ENCODE measurements at regions not wholly inside any gene's neighbourhood (a gene's known extent, or its start where the extent isn't known, plus 50 kb on each side); places are given as distances from the start of the nearest gene placed in this dataset.
"Not testable (repeated sequence)": the region's sequence is repeated elsewhere in the genome, so short reads cannot be mapped to it uniquely, and the experiment has no call there.

GRCh38 chr22:44642096-44642644, 59.8 kb upstream of the PRR5 start:
- no peak overlapping the region for H3K4me3 ChIP-seq (ENCODE audit: low read length in 2 of 2)
- H3K4me1 ChIP-seq (ENCODE audit: control insufficient read depth in 2 of 2, insufficient read depth in 2 of 2, low read length in 2 of 2), result peaks cover 0 to 5% of the 10 kb centered on the region in 2 donors
- H3K9me3 ChIP-seq (ENCODE audit: control insufficient read depth in 2 of 2, insufficient read depth in 1 of 2, low read length in 1 of 2), result no peaks in the 10 kb centered on the region
- no peak for DNase-seq (ENCODE audit: low read depth in 6 of 9, low spot score in 9 of 9)
- no peaks in the 10 kb centered on the region for H3K36me3 ChIP-seq (ENCODE audit: control insufficient read depth in 2 of 2, insufficient read depth in 2 of 2, low read length in 1 of 2)
- H3K27ac ChIP-seq (ENCODE audit: low read depth in 1 of 2, low read length in 1 of 2), result no peak overlapping the region
- no peaks in the 10 kb centered on the region for H3K27me3 ChIP-seq (ENCODE audit: control insufficient read depth in 2 of 2, insufficient read depth in 1 of 2, low read length in 1 of 2)
- 97% methylated on average over 10 of the region's 10 CpGs for WGBS

- Histone ChIP-seq H3K36me3 (ENCODE audit: control insufficient read depth in 2 of 2, insufficient read depth in 2 of 2, low read length in 1 of 2) (no peaks in the 10 kb centered on the region), H3K27me3 (ENCODE audit: control insufficient read depth in 2 of 2, insufficient read depth in 1 of 2, low read length in 1 of 2) (no peaks in the 10 kb centered on the region), H3K4me1 (ENCODE audit: control insufficient read depth in 2 of 2, insufficient read depth in 2 of 2, low read length in 2 of 2) (peaks cover 0 to 5% of the 10 kb centered on the region in 2 donors), H3K4me3 (ENCODE audit: low read length in 2 of 2) (no peak overlapping the region), H3K9me3 (ENCODE audit: control insufficient read depth in 2 of 2, insufficient read depth in 1 of 2, low read length in 1 of 2) (no peaks in the 10 kb centered on the region), H3K27ac (ENCODE audit: low read depth in 1 of 2, low read length in 1 of 2) (no peak overlapping the region)
- DNase-seq (ENCODE audit: low read depth in 6 of 9, low spot score in 9 of 9), result no peak
- WGBS, result 85% methylated on average over 12 of the region's 12 CpGs
Observed at GRCh38 chr22:44640618-44641155, 61.3 kb upstream of the PRR5 start.

GRCh38 chr22:44639891-44640617, 62.0 kb upstream of the PRR5 start:
- Histone ChIP-seq H3K9me3 (ENCODE audit: control insufficient read depth in 2 of 2, insufficient read depth in 1 of 2, low read length in 1 of 2) (no peaks in the 10 kb centered on the region), H3K4me1 (ENCODE audit: control insufficient read depth in 2 of 2, insufficient read depth in 2 of 2, low read length in 2 of 2) (peaks cover 0 to 5% of the 10 kb centered on the region in 2 donors), H3K27ac (ENCODE audit: low read depth in 1 of 2, low read length in 1 of 2) (no peak overlapping the region), H3K27me3 (ENCODE audit: control insufficient read depth in 2 of 2, insufficient read depth in 1 of 2, low read length in 1 of 2) (no peaks in the 10 kb centered on the region), H3K4me3 (ENCODE audit: low read length in 2 of 2) (no peak overlapping the region), H3K36me3 (ENCODE audit: control insufficient read depth in 2 of 2, insufficient read depth in 2 of 2, low read length in 1 of 2) (no peaks in the 10 kb centered on the region)
- no peak for DNase-seq (ENCODE audit: low read depth in 6 of 9, low spot score in 9 of 9)
- 21% methylated on average over 12 of the region's 12 CpGs for WGBS

GRCh38 chr22:44638971-44639760, 62.8 kb upstream of the PRR5 start:
- WGBS, result 82% methylated on average over 34 of the region's 34 CpGs

GRCh38 chr22:44636502-44637206, 65.3 kb upstream of the PRR5 start:
- not testable (repeated sequence) for DNase-seq (ENCODE audit: low read depth in 6 of 9, low spot score in 9 of 9); H3K9me3 ChIP-seq (ENCODE audit: control insufficient read depth in 2 of 2, insufficient read depth in 1 of 2, low read length in 1 of 2); H3K27ac ChIP-seq (ENCODE audit: low read depth in 1 of 2, low read length in 1 of 2); H3K4me3 ChIP-seq (ENCODE audit: low read length in 2 of 2); H3K27me3 ChIP-seq (ENCODE audit: control insufficient read depth in 2 of 2, insufficient read depth in 1 of 2, low read length in 1 of 2); H3K4me1 ChIP-seq (ENCODE audit: control insufficient read depth in 2 of 2, insufficient read depth in 2 of 2, low read length in 2 of 2); H3K36me3 ChIP-seq (ENCODE audit: control insufficient read depth in 2 of 2, insufficient read depth in 2 of 2, low read length in 1 of 2)
- WGBS, result 97% methylated on average over 3 of the region's 3 CpGs

More at GRCh38 chr22:44638971-44639760, 62.8 kb upstream of the PRR5 start:
- no peak overlapping the region for H3K4me3 ChIP-seq (ENCODE audit: low read length in 2 of 2)
- H3K27me3 ChIP-seq (ENCODE audit: control insufficient read depth in 2 of 2, insufficient read depth in 1 of 2, low read length in 1 of 2), result no peaks in the 10 kb centered on the region
- peaks cover 0 to 5% of the 10 kb centered on the region in 2 donors for H3K4me1 ChIP-seq (ENCODE audit: control insufficient read depth in 2 of 2, insufficient read depth in 2 of 2, low read length in 2 of 2)
- no peak for DNase-seq (ENCODE audit: low read depth in 6 of 9, low spot score in 9 of 9)
- peak overlapping the region in 1 of 2 donors; percentile 31 for H3K27ac ChIP-seq (ENCODE audit: low read depth in 1 of 2, low read length in 1 of 2)
- H3K36me3 ChIP-seq (ENCODE audit: control insufficient read depth in 2 of 2, insufficient read depth in 2 of 2, low read length in 1 of 2), result no peaks in the 10 kb centered on the region
- no peaks in the 10 kb centered on the region for H3K9me3 ChIP-seq (ENCODE audit: control insufficient read depth in 2 of 2, insufficient read depth in 1 of 2, low read length in 1 of 2)

- not testable (repeated sequence) for DNase-seq (ENCODE audit: low read depth in 6 of 9, low spot score in 9 of 9); H3K4me1 ChIP-seq (ENCODE audit: control insufficient read depth in 2 of 2, insufficient read depth in 2 of 2, low read length in 2 of 2); H3K27ac ChIP-seq (ENCODE audit: low read depth in 1 of 2, low read length in 1 of 2); H3K4me3 ChIP-seq (ENCODE audit: low read length in 2 of 2); H3K36me3 ChIP-seq (ENCODE audit: control insufficient read depth in 2 of 2, insufficient read depth in 2 of 2, low read length in 1 of 2); H3K9me3 ChIP-seq (ENCODE audit: control insufficient read depth in 2 of 2, insufficient read depth in 1 of 2, low read length in 1 of 2); H3K27me3 ChIP-seq (ENCODE audit: control insufficient read depth in 2 of 2, insufficient read depth in 1 of 2, low read length in 1 of 2)
- WGBS, result 98% methylated on average over 9 of the region's 9 CpGs
Observed at GRCh38 chr22:44635567-44635966, 66.4 kb upstream of the PRR5 start.

GRCh38 chr22:44634426-44635321, 67.3 kb upstream of the PRR5 start:
- Histone ChIP-seq H3K27ac (ENCODE audit: low read depth in 1 of 2, low read length in 1 of 2) (no peak overlapping the region), H3K4me1 (ENCODE audit: control insufficient read depth in 2 of 2, insufficient read depth in 2 of 2, low read length in 2 of 2) (peaks cover 0 to 6% of the 10 kb centered on the region in 2 donors), H3K36me3 (ENCODE audit: control insufficient read depth in 2 of 2, insufficient read depth in 2 of 2, low read length in 1 of 2) (no peaks in the 10 kb centered on the region), H3K4me3 (ENCODE audit: low read length in 2 of 2) (no peak overlapping the region), H3K9me3 (ENCODE audit: control insufficient read depth in 2 of 2, insufficient read depth in 1 of 2, low read length in 1 of 2) (no peaks in the 10 kb centered on the region), H3K27me3 (ENCODE audit: control insufficient read depth in 2 of 2, insufficient read depth in 1 of 2, low read length in 1 of 2) (no peaks in the 10 kb centered on the region)
- no peak for DNase-seq (ENCODE audit: low read depth in 6 of 9, low spot score in 9 of 9)
- 74% methylated on average over 9 of the region's 9 CpGs for WGBS

- Histone ChIP-seq H3K4me1 (ENCODE audit: control insufficient read depth in 2 of 2, insufficient read depth in 2 of 2, low read length in 2 of 2) (peaks cover 0 to 3% of the 10 kb centered on the region in 2 donors), H3K27me3 (ENCODE audit: control insufficient read depth in 2 of 2, insufficient read depth in 1 of 2, low read length in 1 of 2) (no peaks in the 10 kb centered on the region), H3K9me3 (ENCODE audit: control insufficient read depth in 2 of 2, insufficient read depth in 1 of 2, low read length in 1 of 2) (no peaks in the 10 kb centered on the region), H3K36me3 (ENCODE audit: control insufficient read depth in 2 of 2, insufficient read depth in 2 of 2, low read length in 1 of 2) (no peaks in the 10 kb centered on the region), H3K4me3 (ENCODE audit: low read length in 2 of 2) (no peak overlapping the region), H3K27ac (ENCODE audit: low read depth in 1 of 2, low read length in 1 of 2) (no peak overlapping the region)
- 91% methylated on average over 4 of the region's 4 CpGs for WGBS
- DNase-seq (ENCODE audit: low read depth in 6 of 9, low spot score in 9 of 9), result no peak
Observed at GRCh38 chr22:44633647-44634046, 68.4 kb upstream of the PRR5 start.

Measured in thymus (tissue), 11 donors.